ENCODE measurements at regions not wholly inside any gene's neighbourhood (a gene's known extent, or its start where the extent isn't known, plus 50 kb on each side); places are given as distances from the start of the nearest gene placed in this dataset.

DNA sequence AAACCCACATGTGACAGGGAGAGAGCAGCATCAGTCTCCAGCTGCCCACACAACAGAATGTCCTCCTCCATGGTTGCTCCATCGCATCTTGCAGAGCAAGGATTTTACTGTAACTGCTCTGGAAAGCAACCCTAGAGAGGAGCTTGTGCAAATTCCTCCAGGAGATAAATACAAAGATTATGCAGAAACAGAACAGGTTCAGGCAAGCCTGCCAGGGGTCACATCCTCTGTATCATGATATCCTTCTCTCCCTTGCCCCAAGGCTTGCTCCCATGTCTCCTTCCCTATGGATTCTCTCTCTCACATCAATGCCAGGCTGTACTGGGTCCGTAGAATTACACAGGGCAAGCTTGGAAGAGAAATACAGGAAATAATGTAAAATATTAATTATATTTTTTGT lies 226.0 kb downstream of the MPDZ start:
- TF ChIP-seq, protein P1, sequence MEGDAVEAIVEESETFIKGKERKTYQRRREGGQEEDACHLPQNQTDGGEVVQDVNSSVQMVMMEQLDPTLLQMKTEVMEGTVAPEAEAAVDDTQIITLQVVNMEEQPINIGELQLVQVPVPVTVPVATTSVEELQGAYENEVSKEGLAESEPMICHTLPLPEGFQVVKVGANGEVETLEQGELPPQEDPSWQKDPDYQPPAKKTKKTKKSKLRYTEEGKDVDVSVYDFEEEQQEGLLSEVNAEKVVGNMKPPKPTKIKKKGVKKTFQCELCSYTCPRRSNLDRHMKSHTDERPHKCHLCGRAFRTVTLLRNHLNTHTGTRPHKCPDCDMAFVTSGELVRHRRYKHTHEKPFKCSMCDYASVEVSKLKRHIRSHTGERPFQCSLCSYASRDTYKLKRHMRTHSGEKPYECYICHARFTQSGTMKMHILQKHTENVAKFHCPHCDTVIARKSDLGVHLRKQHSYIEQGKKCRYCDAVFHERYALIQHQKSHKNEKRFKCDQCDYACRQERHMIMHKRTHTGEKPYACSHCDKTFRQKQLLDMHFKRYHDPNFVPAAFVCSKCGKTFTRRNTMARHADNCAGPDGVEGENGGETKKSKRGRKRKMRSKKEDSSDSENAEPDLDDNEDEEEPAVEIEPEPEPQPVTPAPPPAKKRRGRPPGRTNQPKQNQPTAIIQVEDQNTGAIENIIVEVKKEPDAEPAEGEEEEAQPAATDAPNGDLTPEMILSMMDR (IDR thresholded peaks at IDR 0.05), result no peak
- TF ChIP-seq, protein P2, sequence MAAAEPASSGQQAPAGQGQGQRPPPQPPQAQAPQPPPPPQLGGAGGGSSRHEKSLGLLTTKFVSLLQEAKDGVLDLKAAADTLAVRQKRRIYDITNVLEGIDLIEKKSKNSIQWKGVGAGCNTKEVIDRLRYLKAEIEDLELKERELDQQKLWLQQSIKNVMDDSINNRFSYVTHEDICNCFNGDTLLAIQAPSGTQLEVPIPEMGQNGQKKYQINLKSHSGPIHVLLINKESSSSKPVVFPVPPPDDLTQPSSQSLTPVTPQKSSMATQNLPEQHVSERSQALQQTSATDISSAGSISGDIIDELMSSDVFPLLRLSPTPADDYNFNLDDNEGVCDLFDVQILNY (CRISPR knock-in tag; IDR thresholded peaks at IDR 0.05), result no peak
- no peak for TF ChIP-seq GABPB1 (CRISPR knock-in tag; IDR thresholded peaks at IDR 0.05)
- TF ChIP-seq, protein P3, sequence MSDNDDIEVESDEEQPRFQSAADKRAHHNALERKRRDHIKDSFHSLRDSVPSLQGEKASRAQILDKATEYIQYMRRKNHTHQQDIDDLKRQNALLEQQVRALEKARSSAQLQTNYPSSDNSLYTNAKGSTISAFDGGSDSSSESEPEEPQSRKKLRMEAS (CRISPR knock-in tag; IDR thresholded peaks at IDR 0.05), result no peak
- no peak for TF ChIP-seq E2F4 (CRISPR knock-in tag; IDR thresholded peaks at IDR 0.05; ENCODE audit: borderline replicate concordance, low read depth)
- no peak for TF ChIP-seq IRF1 (CRISPR knock-in tag; IDR thresholded peaks at IDR 0.05)
- TF ChIP-seq JUN (CRISPR knock-in tag; IDR thresholded peaks at IDR 0.05), result no peak
- no peak for TF ChIP-seq ZNF263 (CRISPR knock-in tag; IDR thresholded peaks at IDR 0.05; ENCODE audit: low read depth)
- no peak for TF ChIP-seq ETV6 (CRISPR knock-in tag; IDR thresholded peaks at IDR 0.05)
- no peak for TF ChIP-seq FOXJ3 (CRISPR knock-in tag; IDR thresholded peaks at IDR 0.05; ENCODE audit: borderline replicate concordance)
- no peak for TF ChIP-seq USF2 (CRISPR knock-in tag; IDR thresholded peaks at IDR 0.05)
- TF ChIP-seq, protein P4, sequence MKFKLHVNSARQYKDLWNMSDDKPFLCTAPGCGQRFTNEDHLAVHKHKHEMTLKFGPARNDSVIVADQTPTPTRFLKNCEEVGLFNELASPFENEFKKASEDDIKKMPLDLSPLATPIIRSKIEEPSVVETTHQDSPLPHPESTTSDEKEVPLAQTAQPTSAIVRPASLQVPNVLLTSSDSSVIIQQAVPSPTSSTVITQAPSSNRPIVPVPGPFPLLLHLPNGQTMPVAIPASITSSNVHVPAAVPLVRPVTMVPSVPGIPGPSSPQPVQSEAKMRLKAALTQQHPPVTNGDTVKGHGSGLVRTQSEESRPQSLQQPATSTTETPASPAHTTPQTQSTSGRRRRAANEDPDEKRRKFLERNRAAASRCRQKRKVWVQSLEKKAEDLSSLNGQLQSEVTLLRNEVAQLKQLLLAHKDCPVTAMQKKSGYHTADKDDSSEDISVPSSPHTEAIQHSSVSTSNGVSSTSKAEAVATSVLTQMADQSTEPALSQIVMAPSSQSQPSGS (CRISPR knock-in tag; IDR thresholded peaks at IDR 0.05; ENCODE audit: borderline replicate concordance, low read depth), result no peak
- TF ChIP-seq TP53 (CRISPR knock-in tag; IDR thresholded peaks at IDR 0.05), result no peak

Measured in WTC11 (cell line).